GM12878 (cell line): ENCODE measurements at regions not wholly inside any gene's neighbourhood (a gene's known extent, or its start where the extent isn't known, plus 50 kb on each side); places are given as distances from the start of the nearest gene placed in this dataset.

Source experiments
- ATAC-seq: fragments of 200-7000 bp; cut with Tn5 transposase; 3 replicates; pipeline ENCODE4 v1.9.1; 2020; ENCODE audit warnings: mild to moderate bottlenecking, moderate library complexity
- BruUV-seq: library from RNA; stranded (reverse); fragments of 400-500 nt; replicated peaks from 2 replicates; lab custom pipeline; 2021; lab: Mats Ljungman, UMichigan
- CTCF ChIA-PET: fragments of 300-600 bp; sonication (Branson Sonifier 250); formaldehyde crosslinking; extraction: SDS; loops from one replicate; lab custom pipeline; 2021; ENCODE audit warnings: inconsistent platforms; lab: Yijun Ruan, JAX
- POLR2A ChIA-PET: fragments of 350-600 bp; formaldehyde crosslinking; extraction: SDS; loops from one replicate; lab custom pipeline; 2021; ENCODE audit warnings: inconsistent platforms; lab: Charles Lee
- RAD21 ChIA-PET: fragments of 300-600 bp; sonication (Branson Sonifier 250); formaldehyde crosslinking; loops from one replicate; lab custom pipeline; 2023; ENCODE audit warnings: antibody characterized with exemption; ENCODE audit not compliant: unreplicated experiment; lab: Charles Lee
- SMC1A ChIA-PET: fragments of 300-600 bp; sonication (Branson Sonifier 250); formaldehyde crosslinking; loops from one replicate; lab custom pipeline; 2023; ENCODE audit not compliant: unreplicated experiment, uncharacterized antibody; lab: Charles Lee
- DNase-seq: peaks from one replicate; pipeline ENCODE4 v3.0.0-alpha.2; 2011; ENCODE audit warnings: low read depth, low spot score
- FAIRE-seq: peaks from 3 replicates; lab custom pipeline; 2011; peaks lifted over from hg19 to GRCh38; lab: Jason Lieb, UNC
- H2AFZ ChIP-seq: 2 replicates; pipeline ENCODE4 v1.6.0; 2011; ENCODE audit warnings: low read depth, low read length, control low read depth; ENCODE audit not compliant: control insufficient read depth
- H3K27ac ChIP-seq: 2 replicates; pipeline ENCODE4 v1.5.1; 2011; ENCODE audit warnings: control low read depth; ENCODE audit not compliant: control insufficient read depth, insufficient read depth
- H3K27me3 ChIP-seq, 2 experiments: replicated peaks in 1 of 2; 2 replicates each; pipeline versions ENCODE4 v1.6.0 to v1.6.1; 2011; ENCODE audit warnings: low read length in 1 of 2; ENCODE audit not compliant: control insufficient read depth in 2 of 2, insufficient read depth in 2 of 2
- H3K36me3 ChIP-seq, 2 experiments: 2 replicates each; pipeline ENCODE4 v1.5.1; 2011; ENCODE audit warnings: low read length in 1 of 2; ENCODE audit not compliant: control insufficient read depth in 2 of 2, insufficient read depth in 2 of 2
- H3K4me1 ChIP-seq: 2 replicates; pipeline ENCODE4 v1.6.1; 2011; ENCODE audit warnings: mild to moderate bottlenecking, low read length, moderate library complexity, mixed read lengths; ENCODE audit not compliant: control insufficient read depth, insufficient read depth
- H3K4me2 ChIP-seq: 2 replicates; pipeline ENCODE4 v1.6.0; 2011; ENCODE audit warnings: control low read depth; ENCODE audit not compliant: control insufficient read depth, insufficient read depth
- H3K4me3 ChIP-seq: fragments of 200-600 bp; sonication (generic); 2 replicates; pipeline ENCODE4 v1.5.1; 2016
- H3K79me2 ChIP-seq: 2 replicates; pipeline ENCODE4 v1.6.0; 2011; ENCODE audit warnings: low read length; ENCODE audit not compliant: control insufficient read depth, insufficient read depth
- H3K9ac ChIP-seq: 2 replicates; pipeline ENCODE4 v1.8.0; 2011; ENCODE audit warnings: low read length, control low read depth, mixed read lengths; ENCODE audit not compliant: control insufficient read depth, insufficient read depth
- H3K9me3 ChIP-seq: replicated peaks from 3 replicates; pipeline ENCODE4 v1.5.1; 2011; ENCODE audit warnings: mild to moderate bottlenecking, low read length; ENCODE audit not compliant: control insufficient read depth, insufficient read depth
- H4K20me1 ChIP-seq: 2 replicates; pipeline ENCODE4 v1.6.0; 2011; ENCODE audit not compliant: control insufficient read depth, insufficient read depth
- HDAC2 ChIP-seq: fragments of 200-600 bp; sonication (generic); IDR thresholded peaks from 2 replicates; pipeline ENCODE4 v1.6.1; 2017
- HSF1 ChIP-seq: fragments of 150-350 bp; IDR thresholded peaks from 2 replicates; pipeline ENCODE4 v1.6.1; 2014; ENCODE audit warnings: mild to moderate bottlenecking, low read depth, low read length
- RCOR1 ChIP-seq: conservative IDR thresholded peaks from 2 replicates; pipeline ENCODE4 v1.6.1; 2012; ENCODE audit warnings: low read depth, low read length, improper control_type of control experiment
- SP1 ChIP-seq: IDR thresholded peaks from one replicate; pipeline ENCODE4 v1.6.1; 2011; ENCODE audit warnings: low read depth, low read length
- WGBS: methylation state at CpG from one replicate; pipeline ENCODE4 v1.1.6; 2016; ENCODE audit warnings: low lambda C conversion rate; ENCODE audit not compliant: insufficient replicate concordance, insufficient coverage; ENCODE audit errors: missing lambda C conversion rate; 5-methylcytosine and 5-hydroxymethylcytosine counted together
- in situ Hi-C: fragments of 300-500 bp; cut with MboI; formaldehyde crosslinking; loops from 9 replicates; pipeline ENCODE4 v1.14.3; 2018; ENCODE audit warnings: mixed read lengths
- intact Hi-C: fragments of 100-400 bp; cut with micrococcal nuclease; formaldehyde crosslinking; loops from one replicate; pipeline ENCODE4 v1.14.2; 2022; ENCODE audit not compliant: unreplicated experiment

GRCh38 chr2:21910832-21911507 lies 787.2 kb downstream of the TDRD15 start:
- ATAC-seq (peak; percentile 86), DNase-seq (no peak), FAIRE-seq (no peak)
- intact Hi-C loops = no loop called here
- Histone ChIP-seq H3K4me3 (no peak overlapping the region), H3K36me3 (no peaks in the 10 kb centered on the region), H3K4me2 (no peak overlapping the region), H3K27me3 (no peaks in the 10 kb centered on the region), H3K27ac (no peak overlapping the region), H3K9me3 (no peaks in the 10 kb centered on the region), H2AFZ (no peak overlapping the region), H3K79me2 (no peaks in the 10 kb centered on the region), H3K9ac (no peak overlapping the region), H3K4me1 (no peaks in the 10 kb centered on the region), H4K20me1 (no peaks in the 10 kb centered on the region)
- TF ChIP-seq SP1 = no peak
- BruUV-seq = no TSS peak
- WGBS = 42% methylated on average over 6 of the region's 6 CpGs
- CTCF ChIA-PET = interaction anchor here (1.0 kb wide), 1 partner anchor 109 kb away, joined by 3 read pairs; no protein-coding TSS in a partner anchor
- SMC1A ChIA-PET = interaction anchor here (0.6 kb wide), 1 partner anchor 66 kb away, joined by 3 read pairs; no protein-coding TSS in a partner anchor
- in situ Hi-C loops = no loop called here
- POLR2A ChIA-PET = no interaction called here
- RAD21 ChIA-PET = no interaction called here

GRCh38 chr2:21912405-21912804 lies 788.6 kb downstream of the TDRD15 start:
- ChIA-PET RAD21 (no interaction called here), SMC1A (interaction anchor here (1.3 kb wide), 1 partner anchor 14 kb away, joined by 4 read pairs; no protein-coding TSS in a partner anchor), POLR2A (no interaction called here), CTCF (no interaction called here)
- in situ Hi-C loops (no loop called here), intact Hi-C loops (no loop called here)
- Histone ChIP-seq H3K27me3 (no peaks in the 10 kb centered on the region), H3K4me3 (no peak overlapping the region), H3K4me2 (no peak overlapping the region), H2AFZ (no peak overlapping the region), H3K9ac (no peak overlapping the region), H3K9me3 (no peaks in the 10 kb centered on the region), H3K27ac (no peak overlapping the region), H3K79me2 (no peaks in the 10 kb centered on the region), H3K36me3 (no peaks in the 10 kb centered on the region), H3K4me1 (no peaks in the 10 kb centered on the region), H4K20me1 (no peaks in the 10 kb centered on the region)
- DNase-seq (no peak), FAIRE-seq (no peak), ATAC-seq (no peak)
- WGBS = 42% methylated on average over 3 of the region's 3 CpGs
- BruUV-seq = no TSS peak
- TF ChIP-seq RCOR1 (no peak), HSF1 (no peak), HDAC2 (no peak)
